DND-41 (cell line): ENCODE measurements at regions not wholly inside any gene's neighbourhood (a gene's known extent, or its start where the extent isn't known, plus 50 kb on each side); places are given as distances from the start of the nearest gene placed in this dataset.
"Not testable (repeated sequence)": the region's sequence is repeated elsewhere in the genome, so short reads cannot be mapped to it uniquely, and the experiment has no call there.

ENCODE experiments used
- ATAC-seq: fragments of 200-7000 bp; cut with Tn5 transposase; 3 replicates; pipeline ENCODE4 v1.9.1; 2021; ENCODE audit warnings: low read depth; ENCODE audit not compliant: insufficient read depth
- DNase-seq: peaks from one replicate; pipeline ENCODE4 v3.0.0-alpha.2; 2020
- H2AFZ ChIP-seq: 2 replicates; pipeline ENCODE4 v1.6.0; 2012; ENCODE audit warnings: low read depth, low read length
- H3K27ac ChIP-seq: 2 replicates; pipeline ENCODE4 v1.5.1; 2012; ENCODE audit warnings: low read length, inconsistent platforms
- H3K27me3 ChIP-seq: fragments of 200-600 bp; sonication (generic); 2 replicates; pipeline ENCODE4 v1.6.0; 2012; ENCODE audit warnings: low read length, mild to moderate bottlenecking, inconsistent platforms; ENCODE audit not compliant: insufficient read depth, poor library complexity
- H3K36me3 ChIP-seq: 2 replicates; pipeline ENCODE4 v1.5.1; 2012; ENCODE audit warnings: low read length, inconsistent platforms; ENCODE audit not compliant: insufficient read depth
- H3K4me1 ChIP-seq: 2 replicates; pipeline ENCODE4 v1.5.1; 2012; ENCODE audit warnings: mild to moderate bottlenecking, low read length; ENCODE audit not compliant: insufficient read depth
- H3K4me2 ChIP-seq: 2 replicates; pipeline ENCODE4 v1.6.0; 2012; ENCODE audit warnings: mild to moderate bottlenecking, moderate library complexity, low read length, inconsistent platforms; ENCODE audit not compliant: insufficient read depth
- H3K4me3 ChIP-seq, 2 experiments: fragments of 200-600 bp in 1 of 2; shearing (Covaris generic) in 1 of 2; 2 replicates each; pipeline ENCODE4 v1.5.1; 2012 to 2016; ENCODE audit warnings: inconsistent platforms in 2 of 2, low read length in 2 of 2, mild to moderate bottlenecking in 2 of 2, low read depth in 1 of 2, moderate library complexity in 1 of 2
- H3K79me2 ChIP-seq: 2 replicates; pipeline ENCODE4 v1.6.0; 2012; ENCODE audit warnings: low read length, inconsistent platforms; ENCODE audit not compliant: insufficient read depth
- H3K9ac ChIP-seq: 2 replicates; pipeline ENCODE4 v1.6.0; 2012; ENCODE audit warnings: low read depth, mild to moderate bottlenecking, inconsistent platforms, low read length, moderate library complexity
- H3K9me3 ChIP-seq: 2 replicates; pipeline ENCODE4 v1.5.1; 2012; ENCODE audit warnings: low read length, moderate library complexity, mild to moderate bottlenecking, inconsistent platforms; ENCODE audit not compliant: insufficient read depth, severe bottlenecking
- H4K20me1 ChIP-seq: 2 replicates; pipeline ENCODE4 v1.6.0; 2012; ENCODE audit warnings: low read length; ENCODE audit not compliant: insufficient read depth
- CTCF ChIP-seq: IDR thresholded peaks from 2 replicates; pipeline ENCODE4 v1.5.1; 2012; ENCODE audit warnings: borderline replicate concordance, low read length, moderate library complexity, mild to moderate bottlenecking; ENCODE audit not compliant: poor library complexity, severe bottlenecking; ENCODE audit errors: extremely low read depth
- EZH2 ChIP-seq: IDR thresholded peaks from 3 replicates; pipeline ENCODE4 v1.6.1; 2012; ENCODE audit warnings: borderline replicate concordance, low read depth, mild to moderate bottlenecking, moderate library complexity, low read length, inconsistent platforms; ENCODE audit not compliant: severe bottlenecking

DNA sequence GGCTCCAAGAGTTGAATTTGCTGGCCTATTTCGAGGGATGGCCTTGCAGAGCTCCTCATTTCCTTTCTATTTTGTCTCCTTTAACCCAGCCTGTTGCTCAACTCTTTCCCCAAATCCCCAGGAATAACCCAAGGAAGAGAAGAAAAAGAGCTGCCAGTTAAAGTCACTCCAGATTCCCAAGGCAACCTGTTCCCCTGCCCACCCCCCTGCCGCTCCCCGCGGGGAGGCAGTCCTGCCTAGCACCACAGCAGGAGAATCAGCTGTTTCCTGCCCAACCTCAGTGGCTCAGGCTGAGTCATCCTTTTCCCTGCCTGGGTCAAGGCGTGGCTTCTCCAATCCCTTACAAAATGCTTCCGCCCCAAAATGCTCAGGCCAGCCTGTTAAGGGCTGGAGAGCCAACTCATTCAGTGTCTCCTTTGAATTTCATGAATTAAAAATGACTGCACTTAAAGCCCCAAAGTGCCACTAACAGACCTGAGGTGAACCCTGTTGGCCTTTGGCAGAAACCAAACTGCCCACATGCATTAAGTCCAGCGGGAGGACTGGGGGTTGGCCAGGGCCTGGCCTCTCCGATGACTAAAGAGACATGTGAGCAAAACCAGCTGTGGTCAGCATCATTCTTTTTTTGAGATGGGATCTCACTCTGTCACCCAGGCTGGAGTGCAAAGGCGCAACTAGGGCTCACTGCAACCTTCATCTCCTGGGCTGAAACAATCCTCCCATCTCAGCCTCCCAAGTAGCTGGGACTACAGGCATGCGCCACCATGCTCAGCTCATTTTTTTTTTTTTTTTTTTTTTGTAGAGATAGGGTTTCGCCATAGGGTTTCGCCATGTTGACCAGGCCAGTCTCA, 83.2 kb upstream of the KIF5B start:
- Histone ChIP-seq H3K27me3 (no peaks in the 10 kb centered on the region), H3K36me3 (no peaks in the 10 kb centered on the region), H3K9me3 (no peaks in the 10 kb centered on the region), H2AFZ (no peak overlapping the region), H3K4me3 (no peak overlapping the region), H3K27ac (no peak overlapping the region), H3K79me2 (no peaks in the 10 kb centered on the region), H4K20me1 (no peaks in the 10 kb centered on the region), H3K9ac (no peak overlapping the region), H3K4me2 (no peak overlapping the region), H3K4me1 (no peaks in the 10 kb centered on the region)
- TF ChIP-seq CTCF (no peak), EZH2 (no peak)
- ATAC-seq (peak; percentile 68; the same call in 1 of the 3 replicates), DNase-seq (peak; percentile 27)

DNA sequence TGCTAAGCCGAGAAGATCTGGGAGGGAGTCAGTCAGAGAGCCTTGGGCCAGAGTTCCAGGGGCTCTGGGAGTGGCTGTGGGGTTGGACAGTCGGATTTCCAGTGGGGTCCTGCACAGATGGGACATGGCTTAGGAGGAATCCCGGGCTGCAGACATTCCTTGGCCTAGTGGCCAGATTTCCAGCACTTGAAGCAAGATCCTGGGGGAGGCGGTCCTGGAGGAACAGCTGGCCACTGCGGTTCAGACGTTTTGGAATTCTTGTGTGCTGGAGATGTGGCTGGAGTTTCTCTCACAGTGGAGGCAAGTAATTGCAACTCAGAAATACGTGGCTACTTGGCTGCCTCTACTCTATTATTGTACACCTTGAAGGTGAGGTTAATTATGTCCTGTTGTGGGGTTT, 80.7 kb upstream of the KIF5B start:
- H4K20me1 ChIP-seq, H3K4me3 ChIP-seq, DNase-seq, H3K9ac ChIP-seq, ATAC-seq, H2AFZ ChIP-seq, H3K79me2 ChIP-seq, H3K27ac ChIP-seq, H3K4me1 ChIP-seq, H3K27me3 ChIP-seq, H3K4me2 ChIP-seq, H3K36me3 ChIP-seq, H3K9me3 ChIP-seq: not testable (repeated sequence)

DNA sequence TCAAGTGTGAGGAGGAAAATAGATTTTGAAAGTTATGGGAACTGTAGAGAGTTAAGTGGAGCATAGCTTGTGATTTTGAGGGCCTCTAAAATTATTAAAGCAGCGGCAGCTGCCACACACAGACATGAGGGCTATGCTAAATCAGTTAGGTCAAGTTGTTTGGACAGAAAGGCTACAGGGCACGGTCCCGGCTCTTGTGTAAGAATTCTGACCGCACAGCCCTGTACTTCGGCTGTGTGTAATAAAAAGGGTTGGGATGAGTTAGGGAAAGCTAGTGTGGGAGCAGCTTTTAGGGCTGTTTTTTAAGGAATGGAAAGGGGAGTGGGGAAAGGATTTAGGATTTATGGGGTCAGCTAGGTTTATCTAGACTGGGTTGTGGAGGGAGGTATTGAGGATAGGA, 79.6 kb upstream of the KIF5B start:
- DNase-seq, H3K79me2 ChIP-seq, H4K20me1 ChIP-seq, H3K4me3 ChIP-seq, H3K27ac ChIP-seq, H3K27me3 ChIP-seq, H3K9ac ChIP-seq, H3K4me2 ChIP-seq, H3K4me1 ChIP-seq, ATAC-seq, H2AFZ ChIP-seq, H3K36me3 ChIP-seq, H3K9me3 ChIP-seq: not testable (repeated sequence)

DNA sequence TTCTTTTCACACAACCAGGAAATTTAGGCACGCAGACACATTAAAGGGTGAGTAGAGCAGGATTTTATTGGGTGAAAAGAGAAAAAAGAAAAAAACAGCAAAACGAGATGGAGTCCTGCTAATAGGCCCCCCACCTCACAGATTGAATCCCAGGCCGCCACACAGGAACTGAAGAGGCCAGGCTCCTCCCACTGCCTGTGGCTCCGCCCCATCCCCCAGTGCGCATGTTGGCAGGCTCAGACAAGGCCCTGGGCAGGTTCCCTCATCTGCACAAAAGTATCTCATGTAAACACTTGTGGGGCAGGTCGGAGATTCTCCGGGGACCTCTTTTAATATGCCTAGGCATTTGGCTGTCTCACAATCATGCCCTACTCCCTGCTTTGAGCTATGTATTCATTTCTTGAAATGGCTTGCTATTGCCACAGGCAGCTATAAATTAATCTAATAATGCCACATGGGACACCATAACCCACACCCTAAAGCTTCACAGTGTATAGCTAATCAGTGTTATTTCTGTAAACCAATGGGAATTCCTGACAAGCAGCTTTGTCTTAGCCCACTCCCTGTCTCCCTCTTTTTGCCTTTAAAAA, 76.2 kb upstream of the KIF5B start:
- no peaks in the 10 kb centered on the region for H4K20me1 ChIP-seq
- no peak for TF ChIP-seq CTCF
- no peak for TF ChIP-seq EZH2
- H3K27ac ChIP-seq: no peak overlapping the region
- no peak overlapping the region for H3K9ac ChIP-seq
- peak; percentile 17 for DNase-seq
- no peaks in the 10 kb centered on the region for H3K36me3 ChIP-seq
- no peak for ATAC-seq
- no peaks in the 10 kb centered on the region for H3K79me2 ChIP-seq
- H3K27me3 ChIP-seq: no peaks in the 10 kb centered on the region
- no peak overlapping the region for H3K4me2 ChIP-seq
- H3K4me1 ChIP-seq: no peaks in the 10 kb centered on the region
- no peak overlapping the region for H2AFZ ChIP-seq
- no peak overlapping the region for H3K4me3 ChIP-seq
- no peaks in the 10 kb centered on the region for H3K9me3 ChIP-seq
